ENCODE measurements at regions not wholly inside any gene's neighbourhood (a gene's known extent, or its start where the extent isn't known, plus 50 kb on each side); places are given as distances from the start of the nearest gene placed in this dataset.

DNA sequence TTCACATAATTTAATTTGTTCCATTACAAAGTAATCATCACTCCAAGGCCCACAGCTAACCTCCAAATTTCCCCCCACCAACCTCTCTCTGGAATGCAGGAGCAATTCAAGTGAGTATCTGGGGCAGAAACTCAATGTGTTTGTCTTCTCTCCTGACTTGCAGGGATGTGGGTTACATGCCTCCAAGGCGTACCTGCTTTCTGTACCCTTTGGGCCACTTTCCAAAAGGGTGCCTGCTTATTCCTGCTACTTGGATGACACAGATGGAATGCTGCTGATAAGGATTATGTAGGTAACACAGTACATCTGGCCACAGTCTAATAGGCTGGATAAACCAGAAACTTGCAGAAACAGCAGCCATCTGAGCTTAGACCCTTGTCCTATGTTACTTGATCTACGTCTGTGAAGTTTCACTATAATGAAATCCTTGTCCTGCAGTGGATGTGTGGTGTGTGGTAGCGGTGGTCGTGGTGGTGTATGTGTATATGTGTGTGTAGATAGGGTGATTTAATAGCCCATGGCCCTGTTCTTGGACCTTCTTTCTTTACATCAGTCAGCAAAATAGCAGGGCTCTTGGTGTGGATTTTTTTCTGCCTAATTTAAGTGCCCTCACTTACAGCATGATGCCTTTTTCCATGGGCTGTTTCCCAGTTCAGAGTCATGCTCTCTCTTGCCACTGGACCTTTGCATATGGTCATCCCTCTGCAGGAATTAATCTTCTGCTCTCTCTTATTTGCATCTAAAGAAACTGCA, 175.9 kb downstream of the ZDHHC21 start:
- DNase-seq (ENCODE audit: low read depth), result no peak

DNA sequence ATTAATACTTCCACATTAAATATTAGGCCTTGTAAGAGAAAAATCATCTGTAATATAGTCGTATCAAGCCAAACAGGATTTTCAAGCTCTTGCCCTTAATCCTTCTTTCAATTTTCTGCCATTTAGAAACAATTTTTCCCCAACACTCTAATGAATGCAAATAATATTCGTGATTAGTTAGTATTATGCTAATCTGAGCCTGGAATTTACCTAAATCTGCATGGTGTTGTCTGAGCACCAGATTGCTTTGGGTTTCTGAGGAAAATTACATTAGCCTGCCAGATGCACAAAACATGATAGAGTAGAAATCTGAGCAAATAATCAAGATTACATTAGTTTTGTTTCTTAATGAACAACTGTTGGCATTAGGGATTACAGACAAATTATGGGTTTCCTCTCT, 176.6 kb downstream of the ZDHHC21 start:
- no peak for DNase-seq (ENCODE audit: low read depth)

DNA sequence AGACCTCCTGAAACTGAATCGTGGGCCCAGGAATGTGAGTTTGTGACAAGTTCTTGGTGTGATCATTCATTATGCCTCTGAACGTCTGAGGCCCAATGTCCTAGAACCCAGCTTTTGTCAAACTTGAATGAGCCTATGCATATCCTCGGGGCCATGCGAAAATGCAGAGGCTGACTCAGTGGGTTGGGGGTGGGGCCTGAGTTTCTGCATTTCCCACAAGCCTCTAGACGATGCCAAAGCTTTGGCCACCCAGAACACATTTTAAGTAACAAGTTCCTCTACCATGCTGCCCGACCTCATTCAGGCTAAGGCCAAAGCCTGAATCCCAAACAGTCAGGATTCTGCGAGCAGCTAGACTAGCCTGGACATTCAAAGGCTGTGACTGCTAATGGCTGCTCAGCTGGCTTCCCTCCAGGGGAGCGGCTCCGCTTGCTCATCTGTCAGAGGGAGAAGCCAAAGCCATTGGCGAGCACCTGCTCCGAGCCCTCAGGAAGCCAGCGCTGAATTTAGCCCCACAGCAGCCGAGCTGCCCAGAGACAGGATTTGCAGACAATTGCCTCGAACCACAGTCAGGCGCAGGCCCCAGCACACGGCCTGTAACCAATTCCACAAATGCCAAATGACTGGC, 177.5 kb downstream of the ZDHHC21 start:
- no peak for DNase-seq (ENCODE audit: low read depth)

DNA sequence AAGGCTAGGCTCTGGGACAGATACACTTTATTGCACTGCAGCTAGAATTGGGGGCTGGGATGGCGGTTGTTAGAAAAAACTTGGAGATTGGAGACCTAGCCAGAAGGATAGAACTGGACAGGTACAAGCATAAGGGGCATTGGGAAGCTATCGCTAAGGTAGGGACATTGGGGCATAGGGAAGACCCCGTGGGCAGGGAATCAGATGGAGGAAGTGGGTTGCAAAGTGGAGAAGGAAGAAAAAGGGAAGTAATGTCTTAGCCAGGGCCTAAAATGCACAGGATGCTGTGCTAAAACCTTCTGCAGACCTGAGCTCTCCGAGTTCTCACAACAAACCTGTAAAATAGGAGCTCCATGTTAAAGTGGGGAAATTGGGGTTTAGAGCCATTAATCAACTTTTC, 178.2 kb downstream of the ZDHHC21 start:
- DNase-seq (ENCODE audit: low read depth), result no peak

DNA sequence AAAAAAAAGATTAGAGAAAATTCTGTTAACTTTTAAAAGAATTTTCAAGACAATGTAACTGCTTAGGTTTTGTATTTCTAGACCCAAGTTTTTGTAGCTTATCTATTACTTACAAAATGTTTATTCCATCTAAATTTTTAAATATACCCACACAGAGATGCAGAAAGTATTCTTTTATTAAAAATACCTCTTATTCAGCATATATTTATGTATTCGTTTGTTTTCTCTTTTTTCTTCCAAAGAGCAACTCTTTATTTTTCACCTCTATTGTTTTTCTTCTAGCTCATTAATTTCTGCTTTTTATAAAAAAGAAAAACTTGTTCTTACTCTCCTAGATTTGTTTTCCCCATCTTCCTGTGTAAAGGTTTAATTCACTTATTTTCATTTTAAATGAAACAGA, 180.3 kb downstream of the ZDHHC21 start:
- no peak for DNase-seq (ENCODE audit: low read depth)

DNA sequence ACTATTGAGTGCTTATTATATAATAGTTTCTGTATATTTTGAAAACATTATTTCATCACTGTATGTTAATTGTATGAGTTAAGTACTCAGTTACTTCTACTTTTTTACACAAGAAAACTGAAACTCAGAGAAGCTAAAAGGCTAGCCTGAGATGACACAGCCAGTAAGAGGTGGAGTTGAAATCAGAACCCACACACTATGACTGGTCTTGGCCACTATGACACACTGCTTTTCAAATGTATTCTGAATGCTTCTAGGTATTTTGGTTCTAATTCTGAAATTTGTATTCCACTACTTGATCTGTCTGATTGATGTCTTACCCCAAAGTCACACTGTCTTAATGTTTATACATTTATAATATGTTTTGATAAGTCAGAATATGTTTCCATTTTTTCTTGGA, 181.8 kb downstream of the ZDHHC21 start:
- no peak for DNase-seq (ENCODE audit: low read depth)

DNA sequence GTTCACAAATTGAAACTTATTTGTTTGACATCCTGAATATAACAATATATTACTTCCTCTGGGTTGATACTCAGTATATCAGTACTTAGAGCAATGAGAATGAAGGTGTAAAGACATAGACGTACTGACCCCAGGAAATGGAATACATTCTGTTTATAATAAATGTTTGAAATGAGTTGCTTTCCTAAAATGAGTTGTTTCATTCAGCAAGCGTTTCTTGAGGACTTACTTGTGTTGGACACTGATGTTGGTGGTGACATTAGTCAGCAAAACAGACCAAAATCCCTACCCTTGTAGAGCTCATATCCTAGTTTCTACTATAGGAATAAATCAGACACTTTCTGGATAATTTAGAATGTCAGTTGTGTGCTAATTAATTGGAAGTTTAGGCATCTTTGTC, 184.3 kb downstream of the ZDHHC21 start:
- DNase-seq (ENCODE audit: low read depth), result no peak

DNA sequence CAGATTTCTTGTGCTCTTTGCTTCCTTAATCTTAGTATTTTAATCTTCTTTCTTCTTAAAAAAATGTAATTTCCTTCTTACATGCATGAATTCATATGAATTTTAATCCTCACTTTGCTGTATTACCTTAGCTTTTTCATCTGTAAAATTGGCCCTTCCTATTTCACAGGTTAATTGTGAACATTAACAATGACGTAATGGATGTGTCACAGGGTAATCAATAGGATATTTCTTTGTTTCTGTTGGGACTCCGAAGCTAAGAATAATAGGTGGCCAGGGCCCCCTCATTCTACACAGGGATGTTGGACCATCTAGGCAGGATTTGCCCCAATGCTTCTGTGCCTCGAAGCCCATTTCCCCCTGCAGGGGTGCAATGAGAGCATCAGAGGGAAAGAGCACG, 187.4 kb upstream of the NFIB start:
- no peak for DNase-seq (ENCODE audit: low read depth)

DNA sequence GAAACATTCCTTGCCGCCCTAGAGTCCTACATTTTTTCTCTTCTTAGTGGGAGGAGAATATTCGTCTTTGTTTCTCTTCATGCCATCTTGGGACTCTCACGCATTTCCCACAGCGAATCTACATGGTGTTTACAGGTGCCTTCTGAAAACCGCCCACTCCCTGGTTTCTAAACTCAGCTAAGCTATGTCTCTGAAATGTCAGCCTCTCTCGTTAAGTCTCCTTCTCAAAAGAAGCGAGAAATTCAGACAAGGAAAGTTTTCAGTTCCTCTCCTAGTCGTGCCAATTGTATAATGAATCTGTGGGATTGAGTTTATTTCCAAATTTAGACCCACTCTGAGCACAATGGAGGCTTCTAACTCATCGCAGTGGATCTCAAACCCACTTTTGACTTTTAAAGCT, 186.8 kb upstream of the NFIB start:
- DNase-seq (ENCODE audit: low read depth), result no peak

DNA sequence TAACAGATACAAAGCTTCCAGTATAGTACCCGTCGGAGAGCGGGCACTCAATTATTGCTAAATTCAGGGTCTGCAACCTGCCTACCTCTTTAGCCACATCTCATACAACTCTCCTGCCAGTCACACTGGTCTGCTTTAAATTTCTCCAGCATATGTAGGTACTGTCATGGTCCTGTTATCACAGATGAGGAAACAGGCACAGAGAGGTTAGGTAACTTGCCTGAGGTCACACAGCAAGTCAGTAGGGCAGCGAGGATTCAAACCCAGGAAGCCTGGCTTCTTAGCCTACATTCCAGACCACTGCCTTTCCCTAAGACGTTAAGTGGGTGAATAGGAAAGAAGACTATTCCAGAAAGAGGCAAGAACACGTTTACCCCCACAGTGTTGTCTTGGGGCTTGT, 186.0 kb upstream of the NFIB start:
- DNase-seq (ENCODE audit: low read depth), result no peak

DNA sequence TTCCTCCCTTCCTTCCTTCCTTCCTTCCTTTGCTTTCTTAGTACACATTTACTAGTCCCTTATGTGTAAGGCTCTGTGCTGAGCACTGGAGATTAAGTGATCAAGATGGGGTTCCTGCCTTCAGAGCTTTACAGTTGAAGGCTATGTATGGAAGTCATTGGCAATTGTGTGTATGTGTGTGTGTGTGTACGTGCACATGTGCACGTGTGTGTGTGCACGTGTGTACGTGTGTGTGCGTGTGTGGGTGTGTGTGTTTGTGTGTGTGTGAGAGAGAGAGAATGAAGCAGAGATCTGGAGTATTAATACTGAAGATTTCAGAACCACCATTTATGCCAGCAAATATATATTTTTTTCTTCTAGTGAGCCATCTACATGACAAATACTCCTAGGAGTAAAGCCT, 184.9 kb upstream of the NFIB start:
- no peak for DNase-seq (ENCODE audit: low read depth)

DNA sequence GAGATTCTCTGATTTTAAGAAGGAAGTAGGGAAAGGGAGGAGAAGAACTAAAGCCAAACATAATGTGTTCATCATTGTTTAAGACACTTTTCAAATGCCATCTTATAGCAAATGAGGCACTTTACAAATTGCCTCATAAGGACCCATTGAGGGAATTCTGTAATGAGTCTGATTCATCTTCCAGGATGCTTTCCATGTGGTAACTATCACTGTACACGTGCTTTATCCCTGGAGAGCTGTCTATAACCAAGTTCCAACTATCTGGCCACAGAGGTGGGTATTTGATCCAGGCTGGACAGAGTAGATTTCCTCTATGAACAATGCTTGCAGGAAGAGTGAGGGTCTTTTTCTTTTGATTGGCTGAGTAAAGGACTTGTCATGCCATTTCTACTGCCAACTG, 183.5 kb upstream of the NFIB start:
- DNase-seq (ENCODE audit: low read depth), result no peak

DNA sequence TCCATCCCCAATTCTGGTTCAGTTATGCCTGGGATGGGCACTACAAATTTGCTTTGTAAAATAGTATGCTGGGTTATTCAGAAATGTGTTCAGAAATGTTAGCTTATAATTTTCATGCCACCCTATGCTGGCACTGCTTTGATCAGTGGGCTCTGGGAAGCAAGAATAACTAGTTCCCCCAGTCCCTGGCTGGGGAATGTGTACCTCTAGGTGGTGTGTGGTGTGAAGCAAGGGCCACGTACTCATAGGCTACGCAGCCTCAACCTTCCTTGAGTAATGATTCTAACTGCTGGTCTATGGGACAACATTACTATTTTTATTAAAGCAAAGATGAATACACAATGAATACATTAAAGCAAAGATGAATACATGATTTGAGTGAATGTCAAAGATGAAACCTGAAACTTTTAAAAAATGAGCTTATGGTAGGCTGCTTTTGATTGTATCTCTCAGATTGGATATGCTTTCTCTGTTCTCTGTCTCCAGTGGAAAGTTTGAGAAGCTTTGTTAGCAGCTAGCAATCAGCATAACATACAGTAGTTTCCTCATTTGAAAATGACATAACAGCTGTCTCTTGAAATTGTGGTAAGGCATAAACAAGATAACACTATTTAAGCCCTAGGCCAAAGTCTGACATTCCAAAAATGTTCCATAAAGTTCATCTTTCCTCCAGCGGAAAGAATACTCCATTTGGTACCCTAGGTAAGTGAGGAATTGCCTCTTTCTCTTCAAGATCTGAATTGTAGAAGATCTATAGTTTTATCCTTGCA, 174.7 kb upstream of the NFIB start:
- DNase-seq (ENCODE audit: low read depth), result no peak

DNA sequence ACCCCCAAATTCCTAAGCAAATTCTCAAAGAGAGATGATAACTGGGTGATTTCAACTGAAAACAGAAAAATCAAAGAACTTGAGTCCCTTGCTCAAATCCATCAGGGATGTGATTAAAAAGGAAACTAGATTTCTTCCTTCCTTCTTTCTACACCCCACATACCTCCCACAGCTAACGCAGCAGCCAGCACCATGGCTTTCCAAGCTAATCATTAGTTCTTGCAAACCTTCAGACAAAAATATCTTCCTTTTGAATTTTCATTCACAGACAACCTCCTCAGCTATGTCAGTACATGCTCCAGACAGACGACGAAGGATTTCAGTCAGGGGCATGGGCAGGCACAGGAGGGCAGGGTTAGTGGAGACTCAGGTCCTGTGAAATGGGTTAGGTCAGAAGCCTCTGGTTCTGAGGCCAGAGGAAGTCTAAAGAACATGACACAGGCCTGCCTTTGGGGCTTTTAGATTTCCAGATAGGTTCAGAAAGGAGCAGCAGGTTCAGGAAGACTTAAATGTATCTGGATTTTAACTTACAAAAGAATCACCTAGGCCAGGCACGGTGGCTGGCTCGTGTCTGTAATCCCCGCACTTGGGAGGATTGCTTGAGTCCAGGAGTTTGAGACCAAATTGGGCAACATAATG, 173.7 kb upstream of the NFIB start:
- no peak for DNase-seq (ENCODE audit: low read depth)

DNA sequence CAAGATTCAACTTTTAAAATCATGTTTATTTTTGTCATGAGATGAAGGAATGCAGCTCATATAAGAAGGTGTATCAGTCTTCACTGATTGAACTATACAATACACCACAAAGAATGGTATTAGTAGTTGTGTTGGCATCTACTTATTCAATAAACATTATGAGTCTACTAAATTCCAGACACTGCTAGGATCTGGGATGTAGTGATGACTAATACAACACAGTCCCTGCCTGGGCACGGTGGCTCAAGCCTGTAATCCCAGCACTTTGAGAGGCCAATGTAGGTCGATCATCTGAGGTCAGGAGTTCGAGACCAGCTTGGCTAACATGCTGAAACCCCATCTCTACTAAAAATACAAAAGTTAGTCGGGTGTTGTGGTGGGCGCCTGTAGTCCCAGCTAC, 171.4 kb upstream of the NFIB start:
- DNase-seq (ENCODE audit: low read depth), result no peak

DNA sequence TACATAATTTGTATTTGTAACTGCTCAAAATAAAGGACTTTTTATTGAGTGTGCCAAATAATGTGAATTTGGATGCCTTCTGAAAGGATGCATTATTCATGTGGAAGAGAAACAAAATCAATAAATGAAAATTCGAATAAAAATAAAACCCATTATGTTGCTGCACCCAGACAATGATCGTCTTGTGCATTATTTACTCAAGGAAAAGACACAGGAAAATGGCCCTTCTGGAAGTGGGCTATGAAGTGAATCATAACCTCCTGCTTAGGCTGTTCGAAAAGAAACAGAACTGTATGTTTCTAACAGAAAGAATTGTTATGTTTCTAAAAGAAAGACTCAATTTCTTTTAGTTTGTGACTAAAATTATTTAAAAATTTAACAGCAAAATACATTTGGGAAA, 168.9 kb upstream of the NFIB start:
- no peak for DNase-seq (ENCODE audit: low read depth)

DNA sequence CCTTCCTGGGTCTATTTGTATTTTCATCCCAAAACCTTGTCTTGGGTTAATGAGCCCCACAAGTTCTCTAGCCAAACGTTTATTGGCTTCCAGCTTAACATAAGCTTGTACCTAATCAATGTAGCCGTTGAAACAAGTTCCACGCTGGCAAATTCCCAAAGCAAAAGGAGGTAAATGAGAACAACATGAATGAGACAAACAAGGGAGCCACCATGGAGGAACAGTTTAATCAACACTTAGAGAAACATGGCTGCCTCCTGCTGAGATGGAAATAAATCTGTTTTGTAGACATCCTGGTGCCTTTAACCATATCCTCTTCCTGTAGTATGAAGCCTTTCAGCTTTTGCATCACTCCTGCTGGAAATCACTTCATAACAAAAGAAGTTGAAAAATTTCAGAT, 166.6 kb upstream of the NFIB start:
- no peak for DNase-seq (ENCODE audit: low read depth)

DNA sequence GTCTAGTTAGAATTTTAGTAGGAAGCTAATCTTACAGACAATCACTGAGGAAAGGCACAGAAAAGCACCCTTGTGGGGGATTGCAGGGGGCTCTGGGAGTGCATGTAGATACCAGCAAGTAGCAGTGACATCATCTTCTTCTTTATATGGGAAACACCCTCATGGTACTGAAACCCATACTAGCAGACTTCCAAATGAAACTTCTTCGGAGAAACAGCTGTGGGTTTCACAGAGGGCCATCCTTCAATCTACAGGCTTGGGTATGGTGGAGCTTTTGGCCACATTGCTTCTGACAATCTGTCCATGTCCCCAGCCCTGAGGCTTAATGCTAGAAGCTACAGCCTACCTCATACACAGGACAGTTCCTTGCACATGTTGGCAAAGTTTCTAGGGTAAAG, 165.2 kb upstream of the NFIB start:
- DNase-seq (ENCODE audit: low read depth), result no peak

DNA sequence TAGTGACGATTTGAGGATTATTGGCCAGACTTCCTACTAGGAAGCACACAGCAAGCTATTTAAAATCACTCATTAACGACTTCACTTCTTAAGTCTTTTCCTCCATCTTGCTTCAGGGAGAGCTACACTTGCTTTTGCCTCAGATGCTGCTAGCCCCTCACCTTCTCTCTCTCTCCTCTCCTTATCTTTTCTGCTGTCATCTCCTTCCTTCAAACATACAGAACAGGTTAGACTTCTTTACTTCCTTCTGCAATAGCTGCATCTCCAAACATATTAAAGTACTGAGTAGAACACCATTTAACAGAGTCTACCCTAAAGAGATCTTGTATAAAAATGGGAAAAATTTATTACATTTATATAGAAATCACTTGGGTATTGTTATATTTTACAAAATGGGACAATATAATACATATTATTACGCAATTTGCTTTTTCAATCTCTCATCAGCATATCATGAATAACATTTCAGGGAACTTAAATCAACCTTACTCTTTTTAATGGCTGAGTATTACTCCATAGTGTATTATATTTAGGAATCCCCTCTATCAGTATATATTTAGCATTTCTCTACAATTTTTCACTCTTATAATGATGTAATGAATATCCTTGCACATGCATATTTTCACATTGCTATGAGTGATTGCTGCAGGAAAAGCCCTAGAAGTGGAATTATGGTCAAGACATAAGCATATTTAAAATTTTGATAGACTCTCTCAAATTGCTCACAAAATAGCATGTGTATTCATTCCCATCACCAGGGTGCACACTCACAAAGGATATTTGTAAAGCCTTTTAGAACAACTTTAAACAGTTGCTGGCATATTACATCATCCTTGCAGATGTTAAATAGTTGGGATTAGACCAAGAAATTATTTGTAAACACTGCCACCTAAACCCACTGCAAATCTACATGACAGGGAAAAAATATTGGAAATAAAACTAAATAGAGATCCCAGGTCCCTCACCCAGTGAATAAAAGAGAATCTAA, 164.5 kb upstream of the NFIB start:
- no peak for DNase-seq (ENCODE audit: low read depth)

DNA sequence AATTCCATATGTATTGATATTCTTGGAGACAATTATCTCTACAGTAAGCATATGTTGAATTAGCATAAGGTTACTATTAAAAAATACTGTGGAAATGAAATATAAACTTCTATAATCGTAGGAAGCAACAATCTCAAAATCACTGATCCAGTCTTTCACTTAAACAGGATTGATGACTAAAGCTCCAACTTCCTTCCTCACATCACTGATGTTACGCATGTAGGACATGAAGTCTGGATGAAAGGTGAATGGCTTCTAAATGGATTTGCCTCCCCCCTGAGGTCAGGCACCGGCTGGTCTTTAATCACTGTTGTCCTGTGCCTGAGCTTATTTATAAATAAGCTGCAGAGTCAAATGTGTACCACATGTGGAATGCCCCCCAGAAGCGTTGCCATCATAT, 157.1 kb upstream of the NFIB start:
- no peak for DNase-seq (ENCODE audit: low read depth)

DNA sequence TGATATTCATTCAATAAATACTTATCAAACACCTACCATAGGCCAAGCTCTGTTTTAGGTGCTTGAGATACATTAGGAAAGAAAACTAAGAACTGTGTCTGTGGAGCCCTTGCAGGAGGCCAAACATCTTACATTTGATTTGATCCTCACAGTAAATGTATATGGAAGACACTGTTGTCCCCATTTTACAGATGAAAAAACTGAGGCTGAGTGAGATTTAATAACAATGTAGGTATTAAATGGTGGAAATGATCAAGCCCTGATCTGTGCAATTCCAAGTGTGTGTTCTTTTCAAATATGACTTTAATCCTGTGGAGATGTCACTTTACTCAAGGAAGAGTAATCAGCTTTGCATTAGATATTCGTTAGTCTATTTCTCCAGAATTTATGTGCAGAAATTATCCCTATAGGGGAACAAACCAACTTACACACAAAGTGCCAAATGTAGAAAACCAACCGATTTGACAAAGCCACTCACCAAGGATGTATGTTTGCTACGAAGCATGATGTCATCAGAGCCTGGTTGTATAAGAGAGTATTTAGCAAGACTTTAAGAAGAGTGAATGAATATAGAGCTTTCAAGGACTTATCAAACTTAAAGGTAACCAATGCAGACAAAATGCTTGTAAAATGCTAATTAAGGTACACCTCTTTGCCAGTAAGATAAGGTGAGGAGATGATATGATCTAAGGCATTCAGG, 153.9 kb upstream of the NFIB start:
- no peak for DNase-seq (ENCODE audit: low read depth)
